GM12878 (cell line): ENCODE measurements at regions not wholly inside any gene's neighbourhood (a gene's known extent, or its start where the extent isn't known, plus 50 kb on each side); places are given as distances from the start of the nearest gene placed in this dataset.

Experiments used
- BCLAF1 ChIP-seq: fragments of 450-650 bp; IDR thresholded peaks from 2 replicates; pipeline ENCODE4 v1.6.1; 2017; ENCODE audit warnings: antibody characterized with exemption, mild to moderate bottlenecking, moderate library complexity
- CBX3 ChIP-seq: fragments of 200-600 bp; sonication (generic); IDR thresholded peaks from 2 replicates; pipeline ENCODE4 v1.6.1; 2016; ENCODE audit warnings: low read depth, borderline replicate concordance
- CBX5 ChIP-seq: sonication (generic); IDR thresholded peaks from 2 replicates; pipeline ENCODE4 v1.6.1; 2016; ENCODE audit warnings: low read depth, moderate library complexity, mild to moderate bottlenecking, inconsistent platforms
- E2F8 ChIP-seq: fragments of 450-650 bp; IDR thresholded peaks from 2 replicates; pipeline ENCODE4 v1.6.1; 2018; ENCODE audit warnings: mild to moderate bottlenecking, low read depth, moderate library complexity; ENCODE audit not compliant: partially characterized antibody
- EP300 ChIP-seq, 2 experiments: fragments of 150-350 bp in 1 of 2; IDR thresholded peaks; 2 replicates each; pipeline ENCODE4 v1.6.1; 2011 to 2012; ENCODE audit warnings: low read depth in 2 of 2, low read length in 2 of 2, borderline replicate concordance in 1 of 2, improper control_type of control experiment in 1 of 2, inconsistent platforms in 1 of 2; ENCODE audit not compliant: control insufficient read depth in 1 of 2
- KDM1A ChIP-seq: fragments of 200-600 bp; sonication (generic); IDR thresholded peaks from 2 replicates; pipeline ENCODE4 v1.6.1; 2016; ENCODE audit warnings: borderline replicate concordance
- NFIC ChIP-seq: IDR thresholded peaks from 2 replicates; pipeline ENCODE4 v1.6.1; 2012; ENCODE audit warnings: low read depth, mild to moderate bottlenecking, inconsistent platforms, low read length, moderate library complexity
- PAX8 ChIP-seq: fragments of 450-650 bp; IDR thresholded peaks from 2 replicates; pipeline ENCODE4 v1.6.1; 2017; ENCODE audit warnings: mild to moderate bottlenecking, moderate library complexity
- PBX3 ChIP-seq: IDR thresholded peaks from 2 replicates; pipeline ENCODE4 v1.6.1; 2011; ENCODE audit warnings: mild to moderate bottlenecking, low read depth, low read length, moderate library complexity; ENCODE audit not compliant: insufficient replicate concordance
- RELB ChIP-seq: fragments of 450-650 bp; IDR thresholded peaks from 2 replicates; pipeline ENCODE4 v1.6.1; 2017; ENCODE audit warnings: low read depth, mild to moderate bottlenecking, moderate library complexity
- SIX5 ChIP-seq: IDR thresholded peaks from 2 replicates; pipeline ENCODE4 v1.6.1; 2011; ENCODE audit warnings: mild to moderate bottlenecking, low read depth, low read length, moderate library complexity; ENCODE audit not compliant: severe bottlenecking
- WRNIP1 ChIP-seq: IDR thresholded peaks from 2 replicates; pipeline ENCODE4 v1.6.1; 2011; ENCODE audit warnings: low read depth, low read length, improper control_type of control experiment, borderline replicate concordance
- ZBTB40 ChIP-seq: fragments of 450-650 bp; IDR thresholded peaks from 2 replicates; pipeline ENCODE4 v1.6.1; 2016; ENCODE audit warnings: mild to moderate bottlenecking, moderate library complexity, borderline replicate concordance

- TF ChIP-seq ZBTB40 (peak; percentile 66), WRNIP1 (no peak), KDM1A (no peak), RELB (no peak), SIX5 (no peak), PBX3 (no peak), EP300 (IDR thresholded peaks at IDR 0.05; ENCODE audit: borderline replicate concordance in 1 of 2, control insufficient read depth in 1 of 2, low read depth in 2 of 2, low read length in 2 of 2) (no peak), NFIC (no peak), E2F8 (no peak), PAX8 (no peak), CBX5 (no peak), BCLAF1 (no peak), CBX3 (no peak)
These were observed 61.5 kb upstream of the CPEB4 start (continued) for GRCh38 chr5:173826428-173827350.
